ENCODE measurements at regions not wholly inside any gene's neighbourhood (a gene's known extent, or its start where the extent isn't known, plus 50 kb on each side); places are given as distances from the start of the nearest gene placed in this dataset.

- no peak for TF ChIP-seq CREB5 (CRISPR knock-in tag; IDR thresholded peaks at IDR 0.05; ENCODE audit: low read depth)
- no peak for TF ChIP-seq OSR1 (CRISPR knock-in tag; IDR thresholded peaks at IDR 0.05)
- no peak for TF ChIP-seq BACH2 (CRISPR knock-in tag; IDR thresholded peaks at IDR 0.05; ENCODE audit: borderline replicate concordance)
- no peak for TF ChIP-seq TSHZ2 (CRISPR knock-in tag; IDR thresholded peaks at IDR 0.05)
- no peak for TF ChIP-seq ZNF70 (CRISPR knock-in tag; IDR thresholded peaks at IDR 0.05)
- TF ChIP-seq ISL1 (CRISPR knock-in tag; IDR thresholded peaks at IDR 0.05): no peak
- TF ChIP-seq ZNF8 (CRISPR knock-in tag; IDR thresholded peaks at IDR 0.05): no peak
- ATAC-seq: no peak
Measured at GRCh38 chr12:115102450-115102849, 418.5 kb upstream of the TBX3 start.

GRCh38 chr12:115101520-115101919, 417.5 kb upstream of the TBX3 start:
- TF ChIP-seq TOX (CRISPR knock-in tag; IDR thresholded peaks at IDR 0.05; ENCODE audit: borderline replicate concordance): no peak
- TF ChIP-seq POU6F1 (CRISPR knock-in tag; IDR thresholded peaks at IDR 0.05; ENCODE audit: borderline replicate concordance, low read depth): no peak
- no peak for TF ChIP-seq ARNTL (CRISPR knock-in tag; IDR thresholded peaks at IDR 0.05; ENCODE audit: borderline replicate concordance, low read depth)
- no peak for TF ChIP-seq CREB5 (CRISPR knock-in tag; IDR thresholded peaks at IDR 0.05; ENCODE audit: low read depth)
- TF ChIP-seq ZFP3 (CRISPR knock-in tag; IDR thresholded peaks at IDR 0.05): no peak
- TF ChIP-seq ZNF70 (CRISPR knock-in tag; IDR thresholded peaks at IDR 0.05): no peak
- TF ChIP-seq CSRNP3 (CRISPR knock-in tag; IDR thresholded peaks at IDR 0.05): no peak
- no peak for TF ChIP-seq ISL1 (CRISPR knock-in tag; IDR thresholded peaks at IDR 0.05)
- ATAC-seq: no peak

GRCh38 chr12:115097416-115097815, 413.4 kb upstream of the TBX3 start:
- ATAC-seq: no peak
- TF ChIP-seq ZNF565 (CRISPR knock-in tag; conservative IDR thresholded peaks at IDR 0.05; ENCODE audit: low read depth) (no peak), OSR1 (CRISPR knock-in tag; IDR thresholded peaks at IDR 0.05) (no peak), GLIS3 (CRISPR knock-in tag; IDR thresholded peaks at IDR 0.05) (no peak), POU6F1 (CRISPR knock-in tag; IDR thresholded peaks at IDR 0.05; ENCODE audit: borderline replicate concordance, low read depth) (no peak), TOX (CRISPR knock-in tag; IDR thresholded peaks at IDR 0.05; ENCODE audit: borderline replicate concordance) (no peak), ARNTL (CRISPR knock-in tag; IDR thresholded peaks at IDR 0.05; ENCODE audit: borderline replicate concordance, low read depth) (no peak), ZFP3 (CRISPR knock-in tag; IDR thresholded peaks at IDR 0.05) (no peak), PATZ1 (CRISPR knock-in tag; IDR thresholded peaks at IDR 0.05; ENCODE audit: borderline replicate concordance) (no peak), SNAI2 (CRISPR knock-in tag; IDR thresholded peaks at IDR 0.05) (no peak), CSRNP3 (CRISPR knock-in tag; IDR thresholded peaks at IDR 0.05) (no peak), BACH2 (CRISPR knock-in tag; IDR thresholded peaks at IDR 0.05; ENCODE audit: borderline replicate concordance) (no peak), TSHZ2 (CRISPR knock-in tag; IDR thresholded peaks at IDR 0.05) (no peak), CSDC2 (CRISPR knock-in tag; IDR thresholded peaks at IDR 0.05) (no peak), RARB (CRISPR knock-in tag; IDR thresholded peaks at IDR 0.05) (no peak), ZNF70 (CRISPR knock-in tag; IDR thresholded peaks at IDR 0.05) (no peak), ESRRG (CRISPR knock-in tag; IDR thresholded peaks at IDR 0.05) (no peak)
